Lung (tissue), 11 donors: ENCODE measurements at regions not wholly inside any gene's neighbourhood (a gene's known extent, or its start where the extent isn't known, plus 50 kb on each side); places are given as distances from the start of the nearest gene placed in this dataset.
"Not testable (repeated sequence)": the region's sequence is repeated elsewhere in the genome, so short reads cannot be mapped to it uniquely, and the experiment has no call there.

ENCODE experiments used
- ATAC-seq: fragments of 200-7000 bp; cut with Tn5 transposase; one replicate; pipeline ENCODE4 v1.9.1; 2020; ENCODE audit warnings: moderate number of reproducible peaks; ENCODE audit not compliant: insufficient read depth, low FRiP score
- DNase-seq, 3 donors: peaks; one replicate each; pipeline ENCODE4 v3.0.0-alpha.2; 2013 to 2017
- H3K27ac ChIP-seq, 2 donors: one replicate each; pipeline ENCODE4 v1.5.1; 2013; ENCODE audit warnings: mild to moderate bottlenecking in 2 of 2, moderate library complexity in 2 of 2, control low read depth in 1 of 2, inconsistent platforms in 1 of 2, low read depth in 1 of 2, low read length in 1 of 2
- H3K27me3 ChIP-seq, 3 donors: one replicate each; pipeline ENCODE4 v1.5.1; 2013; ENCODE audit warnings: low read length in 2 of 3; ENCODE audit not compliant: control insufficient read depth in 3 of 3, insufficient read depth in 3 of 3
- H3K36me3 ChIP-seq, 4 donors: one replicate each; pipeline ENCODE4 v1.5.1; 2013; ENCODE audit warnings: low read length in 4 of 4, mild to moderate bottlenecking in 1 of 4, moderate library complexity in 1 of 4; ENCODE audit not compliant: control insufficient read depth in 4 of 4, insufficient read depth in 4 of 4
- H3K4me1 ChIP-seq, 5 donors: one replicate each; pipeline ENCODE4 v1.5.1; 2013; ENCODE audit warnings: low read length in 5 of 5, mild to moderate bottlenecking in 2 of 5, moderate library complexity in 1 of 5; ENCODE audit not compliant: control insufficient read depth in 5 of 5, insufficient read depth in 5 of 5
- H3K4me3 ChIP-seq: one replicate; pipeline ENCODE4 v1.5.1; 2013; ENCODE audit warnings: mild to moderate bottlenecking, control low read depth, moderate library complexity
- H3K9ac ChIP-seq, 2 donors: one replicate each; pipeline ENCODE4 v1.5.1; 2013; ENCODE audit warnings: low read length in 2 of 2, control low read depth in 1 of 2; ENCODE audit not compliant: insufficient read depth in 1 of 2
- H3K9me3 ChIP-seq, 4 donors: one replicate each; pipeline ENCODE4 v1.5.1; 2013; ENCODE audit warnings: low read length in 3 of 4, mild to moderate bottlenecking in 1 of 4, moderate library complexity in 1 of 4; ENCODE audit not compliant: control insufficient read depth in 4 of 4, insufficient read depth in 3 of 4
- WGBS, 2 donors: extraction: QIAGEN DNeasy Blood & Tissue Kit; methylation state at CpG; one replicate each; pipeline ENCODE4 v1.1.7; 2013; 5-methylcytosine and 5-hydroxymethylcytosine counted together
- TF ChIP-seq, protein P1 (sequence below): IDR thresholded peaks from 2 replicates; pipeline ENCODE4 v1.5.1; 2012; ENCODE audit warnings: mild to moderate bottlenecking; ENCODE audit errors: control extremely low read depth, extremely low read depth
- donor health status: control.
- donor health status: control.
- donor health status: Bipolar disorder and iron deficiency.
- donor health status: healthy.
- donor health status: DM: yes; HTN: yes; CAD: no.

GRCh38 chr6:130494729-130495128 lies 128.9 kb downstream of the TMEM200A start:
- 74 to 81% methylated on average over 1 of the region's 1 CpG for whole genome bisulfite sequencing, 2 donors
- TF ChIP-seq, protein P1, sequence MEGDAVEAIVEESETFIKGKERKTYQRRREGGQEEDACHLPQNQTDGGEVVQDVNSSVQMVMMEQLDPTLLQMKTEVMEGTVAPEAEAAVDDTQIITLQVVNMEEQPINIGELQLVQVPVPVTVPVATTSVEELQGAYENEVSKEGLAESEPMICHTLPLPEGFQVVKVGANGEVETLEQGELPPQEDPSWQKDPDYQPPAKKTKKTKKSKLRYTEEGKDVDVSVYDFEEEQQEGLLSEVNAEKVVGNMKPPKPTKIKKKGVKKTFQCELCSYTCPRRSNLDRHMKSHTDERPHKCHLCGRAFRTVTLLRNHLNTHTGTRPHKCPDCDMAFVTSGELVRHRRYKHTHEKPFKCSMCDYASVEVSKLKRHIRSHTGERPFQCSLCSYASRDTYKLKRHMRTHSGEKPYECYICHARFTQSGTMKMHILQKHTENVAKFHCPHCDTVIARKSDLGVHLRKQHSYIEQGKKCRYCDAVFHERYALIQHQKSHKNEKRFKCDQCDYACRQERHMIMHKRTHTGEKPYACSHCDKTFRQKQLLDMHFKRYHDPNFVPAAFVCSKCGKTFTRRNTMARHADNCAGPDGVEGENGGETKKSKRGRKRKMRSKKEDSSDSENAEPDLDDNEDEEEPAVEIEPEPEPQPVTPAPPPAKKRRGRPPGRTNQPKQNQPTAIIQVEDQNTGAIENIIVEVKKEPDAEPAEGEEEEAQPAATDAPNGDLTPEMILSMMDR: no peak

GRCh38 chr6:130500693-130501092 lies 134.9 kb downstream of the TMEM200A start:
- H3K4me3 ChIP-seq: no peak overlapping the region
- no peaks in the 10 kb centered on the region for H3K36me3 ChIP-seq
- ATAC-seq (no peak), DNase-seq (no peak)
- H3K4me1 ChIP-seq: no peaks in the 10 kb centered on the region
- H3K9ac ChIP-seq: no peak overlapping the region
- no peak overlapping the region for H3K27ac ChIP-seq
- 92 to 97% methylated on average over 6 of the region's 6 CpGs for WGBS, 2 donors
- no peaks in the 10 kb centered on the region for H3K9me3 ChIP-seq
- TF ChIP-seq, protein P1: no peak
- H3K27me3 ChIP-seq: no peaks in the 10 kb centered on the region

More at GRCh38 chr6:130494729-130495128, 128.9 kb downstream of the TMEM200A start:
- H3K4me3 ChIP-seq: no peak overlapping the region
- H3K4me1 ChIP-seq: no peaks in the 10 kb centered on the region
- DNase-seq (no peak), ATAC-seq (no peak)
- H3K27ac ChIP-seq: no peak overlapping the region
- no peak overlapping the region for H3K9ac ChIP-seq
- no peaks in the 10 kb centered on the region for H3K36me3 ChIP-seq
- H3K9me3 ChIP-seq: peaks cover 0 to 3% (median 0%) of the 10 kb centered on the region in 4 donors
- H3K27me3 ChIP-seq: no peaks in the 10 kb centered on the region

DNA sequence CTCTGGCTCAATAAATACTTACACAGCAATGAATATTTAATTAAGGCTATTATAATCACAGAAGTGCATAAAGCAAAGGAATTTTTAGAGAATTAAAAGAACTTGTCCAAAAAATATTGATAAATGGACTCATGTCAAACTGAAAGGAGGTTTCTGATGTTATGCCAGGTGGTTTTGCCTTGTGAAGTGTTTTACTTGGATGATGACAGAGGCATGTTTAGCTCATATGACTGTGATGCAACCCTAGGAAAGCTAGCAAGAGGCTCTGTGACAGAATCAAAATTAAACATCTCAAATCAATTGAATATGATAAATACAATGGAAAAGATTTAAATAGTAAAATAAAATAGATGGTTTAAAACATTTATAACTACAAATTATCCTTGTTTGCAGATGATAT lies 137.3 kb downstream of the TMEM200A start:
- TF ChIP-seq, protein P1: no peak
- no peaks in the 10 kb centered on the region for H3K27me3 ChIP-seq

GRCh38 chr6:130505808-130506598 lies 140.2 kb downstream of the TMEM200A start:
- Histone ChIP-seq H3K4me1 (no peaks in the 10 kb centered on the region), H3K4me3 (no peak overlapping the region), H3K27me3 (no peaks in the 10 kb centered on the region), H3K36me3 (no peaks in the 10 kb centered on the region), H3K9me3 (no peaks in the 10 kb centered on the region), H3K9ac (no peak overlapping the region), H3K27ac (no peak overlapping the region)
- no peak for ATAC-seq
- DNase-seq: no peak
- 63 to 81% methylated on average over 4 of the region's 4 CpGs for WGBS, 2 donors
- TF ChIP-seq, protein P1: no peak

More for the DNA sequence above, 137.3 kb downstream of the TMEM200A start:
- ATAC-seq (no peak), DNase-seq (no peak)
- Histone ChIP-seq H3K9me3 (no peaks in the 10 kb centered on the region), H3K4me1 (no peaks in the 10 kb centered on the region), H3K36me3 (no peaks in the 10 kb centered on the region), H3K27ac (no peak overlapping the region), H3K4me3 (no peak overlapping the region), H3K9ac (no peak overlapping the region)

GRCh38 chr6:130507005-130507665 lies 141.3 kb downstream of the TMEM200A start:
- not testable (repeated sequence) for H3K9ac ChIP-seq, H3K36me3 ChIP-seq, H3K27me3 ChIP-seq, ATAC-seq, H3K27ac ChIP-seq, DNase-seq, H3K4me1 ChIP-seq, H3K4me3 ChIP-seq, H3K9me3 ChIP-seq
- 59 to 75% methylated on average over 5 of the region's 5 CpGs for WGBS, 2 donors
